Stomach (tissue), 8 donors: ENCODE measurements at regions not wholly inside any gene's neighbourhood (a gene's known extent, or its start where the extent isn't known, plus 50 kb on each side); places are given as distances from the start of the nearest gene placed in this dataset.
A peak's percentile ranks its signal among the peaks of the same experiment; 100 is the strongest.
"Not testable (repeated sequence)": the region's sequence is repeated elsewhere in the genome, so short reads cannot be mapped to it uniquely, and the experiment has no call there.

Experiments
- DNase-seq, 2 donors: peaks; one replicate each; pipeline versions ENCODE4 v3.0.0 to v3.0.0-alpha.2; 2013 to 2019
- H3K27ac ChIP-seq, 5 donors: fragments of 200-600 bp in 4 of 5; sonication (generic) in 4 of 5; one replicate each; pipeline ENCODE4 v1.5.1; 2013 to 2019; ENCODE audit warnings: mild to moderate bottlenecking in 1 of 5, moderate library complexity in 1 of 5
- H3K27me3 ChIP-seq, 3 donors: fragments of 200-600 bp; sonication (generic); one replicate each; pipeline ENCODE4 v1.5.1; 2017 to 2019; ENCODE audit warnings: mixed run types in 1 of 3
- H3K36me3 ChIP-seq, 4 donors: fragments of 200-600 bp; sonication (generic); 1 replicate in 3 of 4; 2 replicates in 1 of 4; pipeline ENCODE4 v1.5.1; 2016 to 2019
- H3K4me1 ChIP-seq, 4 donors: fragments of 200-600 bp; sonication (generic); one replicate each; pipeline ENCODE4 v1.5.1; 2016 to 2019
- H3K4me3 ChIP-seq, 4 donors: fragments of 200-600 bp; sonication (generic) in 3 of 4; one replicate each; pipeline ENCODE4 v1.5.1; 2016 to 2019; ENCODE audit warnings: mild to moderate bottlenecking in 1 of 4
- H3K9me3 ChIP-seq, 4 donors: fragments of 200-600 bp; sonication (generic); one replicate each; pipeline ENCODE4 v1.5.1; 2016 to 2019
- CTCF ChIP-seq, 7 experiments: fragments of 450-650 bp in 4 of 7; fragments of 200-600 bp in 3 of 7; sonication (generic) in 3 of 7; IDR thresholded peaks; one replicate each; pipeline ENCODE4 v1.5.1; 2016 to 2019; ENCODE audit warnings: antibody characterized with exemption in 7 of 7, control low read depth in 2 of 7, mild to moderate bottlenecking in 1 of 7
- EP300 ChIP-seq: sonication (generic); formaldehyde crosslinking; IDR thresholded peaks from one replicate; pipeline ENCODE4 v1.6.1; 2017; ENCODE audit warnings: antibody characterized with exemption
- POLR2A ChIP-seq, 4 donors: fragments of 450-650 bp; IDR thresholded peaks; one replicate each; pipeline ENCODE4 v1.6.1; 2016; ENCODE audit warnings: antibody characterized with exemption in 4 of 4, control low read depth in 2 of 4, mild to moderate bottlenecking in 1 of 4, moderate library complexity in 1 of 4
- POLR2AphosphoS5 ChIP-seq, 3 donors: sonication (generic); formaldehyde crosslinking; IDR thresholded peaks; one replicate each; pipeline ENCODE4 v1.6.1; 2016; ENCODE audit warnings: antibody characterized with exemption in 3 of 3
- WGBS, 5 donors: extraction: QIAGEN DNeasy Blood & Tissue Kit in 3 of 5; methylation state at CpG; one replicate each; pipeline versions ENCODE4 v1.1.5 to v1.1.7; 2013 to 2018; 5-methylcytosine and 5-hydroxymethylcytosine counted together
- intact Hi-C: fragments of 100-400 bp; cut with DNase I; formaldehyde crosslinking; loops from one replicate; pipeline ENCODE4 v1.15.1; 2023; ENCODE audit warnings: low total_unique reads
- donor health status: healthy with polysubstance abuse.
- donor health status: Bipolar disorder and iron deficiency.
- donor health status: healthy.

GRCh38 chr2:242085941-242086621, 216.6 kb downstream of the RTP5 start:
- WGBS, 5 donors, result 13 to 39% (median 20%) methylated on average over 6 of the region's 6 CpGs
- intact Hi-C loops, result no loop called here
- Histone ChIP-seq H3K27ac (peak overlapping the region; percentile 42 to 87 (median 69)), H3K4me1 (peaks cover 0 to 40% (median 16%) of the 10 kb centered on the region in 4 donors), H3K27me3 (peaks cover 0 to 5% (median 0%) of the 10 kb centered on the region in 3 donors), H3K36me3 (no peaks in the 10 kb centered on the region), H3K9me3 (no peaks in the 10 kb centered on the region), H3K4me3 (peak overlapping the region in 1 of 4 donors; percentile 14)
- peak; percentile 28 to 64 for DNase-seq
- TF ChIP-seq CTCF (IDR thresholded peaks at IDR 0.05) (no peak), POLR2AphosphoS5 (IDR thresholded peaks at IDR 0.05) (peak in 1 of 3 donors; percentile 42), EP300 (no peak), POLR2A (IDR thresholded peaks at IDR 0.05) (peak in 1 of 4 donors; percentile 24)

- H3K9me3 ChIP-seq, intact Hi-C loops, H3K36me3 ChIP-seq, H3K27me3 ChIP-seq: not testable (repeated sequence)
- H3K4me1 ChIP-seq, result peaks cover 0 to 40% (median 13%) of the 10 kb centered on the region in 4 donors
- peak overlapping the region; percentile 88 to 98 (median 96) for H3K4me3 ChIP-seq
- peak in 1 of 2 donors; percentile 38 for DNase-seq
- peak overlapping the region; percentile 65 to 88 (median 76) for H3K27ac ChIP-seq
- 0 to 3% (median 0%) methylated on average over 1 to 26 of the region's 37 CpGs for WGBS, 5 donors
These were observed 218.5 kb downstream of the RTP5 start for GRCh38 chr2:242088044-242088443.

- Histone ChIP-seq H3K36me3 (no peaks in the 10 kb centered on the region), H3K27ac (peak overlapping the region; percentile 76 to 91 (median 83)), H3K27me3 (no peaks in the 10 kb centered on the region), H3K4me3 (peak overlapping the region; percentile 88 to 98 (median 96)), H3K9me3 (no peaks in the 10 kb centered on the region), H3K4me1 (peaks cover 0 to 41% (median 13%) of the 10 kb centered on the region in 4 donors)
- DNase-seq, result peak; percentile 96 to 97
- 0 to 1% (median 1%) methylated on average over 18 to 103 of the region's 103 CpGs for WGBS, 5 donors
- peak; percentile 61 to 88 (median 84) for TF ChIP-seq POLR2AphosphoS5 (IDR thresholded peaks at IDR 0.05)
- no peak for TF ChIP-seq EP300
- no peak for TF ChIP-seq CTCF (IDR thresholded peaks at IDR 0.05)
- peak in 1 of 4 donors; percentile 31 for TF ChIP-seq POLR2A (IDR thresholded peaks at IDR 0.05)
- intact Hi-C loops, result no loop called here
These were observed 219.1 kb downstream of the RTP5 start for GRCh38 chr2:242088471-242089212.

- Histone ChIP-seq H3K27ac (peak overlapping the region in 3 of 5 donors; percentile 83 to 91 (median 88)), H3K4me3 (peak overlapping the region; percentile 88 to 98 (median 96)), H3K4me1 (peaks cover 0 to 46% (median 13%) of the 10 kb centered on the region in 4 donors)
- H3K9me3 ChIP-seq, H3K27me3 ChIP-seq, DNase-seq, H3K36me3 ChIP-seq, intact Hi-C loops: not testable (repeated sequence)
- WGBS, 5 donors, result 0 to 5% (median 2%) methylated on average over 7 to 20 of the region's 20 CpGs; no CpG with 5 or more reads in 1 of the 5 donors
These were observed 219.7 kb downstream of the RTP5 start for GRCh38 chr2:242089213-242089549.

- H3K27ac ChIP-seq, H3K27me3 ChIP-seq, H3K4me3 ChIP-seq, intact Hi-C loops, H3K9me3 ChIP-seq, DNase-seq: not testable (repeated sequence)
- Histone ChIP-seq H3K36me3 (peaks cover 0 to 34% (median 31%) of the 10 kb centered on the region in 4 donors), H3K4me1 (peaks cover 0 to 12% (median 3%) of the 10 kb centered on the region in 4 donors)
- WGBS, 5 donors, result 92 to 100% (median 96%) methylated on average over 1 of the region's 1 CpG
These were observed 227.7 kb downstream of the RTP5 start for GRCh38 chr2:242097278-242097677.
